Activated B cell treated with CpG ODN at 0.5 μM for 24 hours (primary cell): ENCODE measurements at regions not wholly inside any gene's neighbourhood (a gene's known extent, or its start where the extent isn't known, plus 50 kb on each side); places are given as distances from the start of the nearest gene placed in this dataset.

Experiments
- ATAC-seq: fragments of 200-7000 bp; cut with Tn5 transposase; one replicate; pipeline ENCODE4 v1.10.0; 2021; ENCODE audit warnings: low read depth, mild to moderate bottlenecking, moderate library complexity
- CTCF ChIA-PET: fragments of 350-600 bp; sonication (Branson Sonifier 250); formaldehyde crosslinking; loops from one replicate; lab custom pipeline; 2021; ENCODE audit warnings: antibody characterized with exemption; lab: Charles Lee
- POLR2A ChIA-PET: fragments of 350-600 bp; sonication (Branson Sonifier 250); formaldehyde crosslinking; loops from one replicate; lab custom pipeline; 2021; ENCODE audit warnings: antibody characterized with exemption; lab: Charles Lee
- DNase-seq: peaks from one replicate; pipeline ENCODE4 v3.0.0; 2022
- H3K27ac Mint-ChIP-seq: one replicate; pipeline ENCODE4 v1.8.0; 2020; ENCODE audit warnings: mixed read lengths
- H3K27me3 Mint-ChIP-seq: one replicate; pipeline ENCODE4 v1.8.0; 2021; ENCODE audit warnings: mixed read lengths
- H3K36me3 Mint-ChIP-seq: one replicate; pipeline ENCODE4 v1.8.0; 2021; ENCODE audit warnings: low read depth, mixed read lengths
- H3K4me1 Mint-ChIP-seq: one replicate; pipeline ENCODE4 v1.8.0; 2021; ENCODE audit warnings: mixed read lengths
- H3K4me3 Mint-ChIP-seq: one replicate; pipeline ENCODE4 v1.8.0; 2020; ENCODE audit warnings: mild to moderate bottlenecking, mixed read lengths
- H3K9me3 Mint-ChIP-seq: one replicate; pipeline ENCODE4 v1.8.0; 2020; ENCODE audit warnings: mixed read lengths
- CTCF ChIP-seq: fragments of 200-600 bp; IDR thresholded peaks from one replicate; pipeline ENCODE4 v1.8.0; 2022; ENCODE audit warnings: antibody characterized with exemption, mild to moderate bottlenecking
- intact Hi-C: fragments of 100-400 bp; cut with micrococcal nuclease; formaldehyde crosslinking; loops from one replicate; pipeline ENCODE4 v1.15.1; 2024

GRCh38 chr21:25296252-25296651 is 311.0 kb downstream of the MRPL39 start:
- no peak for DNase-seq
- H3K9me3 Mint-ChIP-seq = peaks cover 9% of the 10 kb centered on the region
- TF ChIP-seq CTCF = no peak
- H3K27me3 Mint-ChIP-seq = no peaks in the 10 kb centered on the region
- H3K4me3 Mint-ChIP-seq = no peak overlapping the region
- peaks cover 54% of the 10 kb centered on the region for H3K4me1 Mint-ChIP-seq
- intact Hi-C loops = loop anchor here (5.0 kb wide), 1 partner anchor 1301 kb away; no protein-coding TSS in a partner anchor
- H3K27ac Mint-ChIP-seq = no peak overlapping the region
- ChIA-PET CTCF (no interaction called here), POLR2A (no interaction called here)
- no peak for ATAC-seq
- no peaks in the 10 kb centered on the region for H3K36me3 Mint-ChIP-seq

- CTCF ChIA-PET = no interaction called here
- DNase-seq (no peak), ATAC-seq (no peak)
- peaks cover 9% of the 10 kb centered on the region for H3K9me3 Mint-ChIP-seq
- H3K4me3 Mint-ChIP-seq = no peak overlapping the region
- intact Hi-C loops = no loop called here
- H3K4me1 Mint-ChIP-seq = peaks cover 16% of the 10 kb centered on the region
- no peaks in the 10 kb centered on the region for H3K27me3 Mint-ChIP-seq
- no peaks in the 10 kb centered on the region for H3K36me3 Mint-ChIP-seq
- no peak for TF ChIP-seq CTCF
- POLR2A ChIA-PET = no interaction called here
- H3K27ac Mint-ChIP-seq = no peak overlapping the region
Measured at GRCh38 chr21:25292396-25292795, 314.9 kb downstream of the MRPL39 start.

GRCh38 chr21:25283720-25284119 is 323.6 kb downstream of the MRPL39 start:
- Mint-ChIP-seq H3K4me1 (peaks cover 11% of the 10 kb centered on the region), H3K36me3 (no peaks in the 10 kb centered on the region), H3K9me3 (no peaks in the 10 kb centered on the region), H3K27me3 (no peaks in the 10 kb centered on the region), H3K27ac (no peak overlapping the region), H3K4me3 (no peak overlapping the region)
- CTCF ChIA-PET = interaction anchor here (1.2 kb wide), 1 partner anchor 387 kb away, joined by 3 read pairs; no protein-coding TSS in a partner anchor
- no peak for ATAC-seq
- no peak for TF ChIP-seq CTCF
- intact Hi-C loops = no loop called here
- POLR2A ChIA-PET = interaction anchor here (1.0 kb wide), 1 partner anchor 107 kb away, joined by 4 read pairs; no protein-coding TSS in a partner anchor
- DNase-seq = no peak

- Mint-ChIP-seq H3K27ac (no peak overlapping the region), H3K4me1 (peaks cover 11% of the 10 kb centered on the region), H3K9me3 (no peaks in the 10 kb centered on the region), H3K27me3 (no peaks in the 10 kb centered on the region), H3K4me3 (no peak overlapping the region), H3K36me3 (no peaks in the 10 kb centered on the region)
- intact Hi-C loops = no loop called here
- POLR2A ChIA-PET = no interaction called here
- TF ChIP-seq CTCF = no peak
- DNase-seq (no peak), ATAC-seq (no peak)
- CTCF ChIA-PET = no interaction called here
Measured at GRCh38 chr21:25281134-25281533, 326.1 kb downstream of the MRPL39 start.

GRCh38 chr21:25280061-25280460 is 327.2 kb downstream of the MRPL39 start:
- POLR2A ChIA-PET = no interaction called here
- intact Hi-C loops = no loop called here

More at GRCh38 chr21:25280061-25280460, 327.2 kb downstream of the MRPL39 start:
- CTCF ChIA-PET = no interaction called here
- H3K27me3 Mint-ChIP-seq = no peaks in the 10 kb centered on the region
- no peak for TF ChIP-seq CTCF
- H3K9me3 Mint-ChIP-seq = no peaks in the 10 kb centered on the region
- no peak for ATAC-seq
- H3K4me3 Mint-ChIP-seq = no peak overlapping the region
- H3K4me1 Mint-ChIP-seq = peaks cover 11% of the 10 kb centered on the region
- no peak overlapping the region for H3K27ac Mint-ChIP-seq
- H3K36me3 Mint-ChIP-seq = no peaks in the 10 kb centered on the region
- no peak for DNase-seq
